Smooth muscle cell (in vitro differentiated cells): ENCODE measurements at regions not wholly inside any gene's neighbourhood (a gene's known extent, or its start where the extent isn't known, plus 50 kb on each side); places are given as distances from the start of the nearest gene placed in this dataset.

Experiments used
- DNase-seq: peaks from one replicate; lab custom pipeline; 2025; ENCODE audit not compliant: unreplicated experiment; lab: John Stamatoyannopoulos, UW
- H2AFZ ChIP-seq: fragments of 200-600 bp; sonication (generic); 2 replicates; pipeline ENCODE4 v1.6.0; 2016; ENCODE audit warnings: antibody characterized with exemption, low read depth, mild to moderate bottlenecking
- H3F3A ChIP-seq: fragments of 200-600 bp; sonication (generic); 2 replicates; pipeline ENCODE4 v1.6.0; 2017; ENCODE audit warnings: antibody characterized with exemption, low read depth
- H3K27ac ChIP-seq: fragments of 200-600 bp; sonication (generic); 2 replicates; pipeline ENCODE4 v1.5.1; 2016; ENCODE audit warnings: low read depth, mild to moderate bottlenecking
- H3K27me3 ChIP-seq: fragments of 200-600 bp; sonication (generic); 2 replicates; pipeline ENCODE4 v1.6.1; 2016; ENCODE audit warnings: low read depth, mild to moderate bottlenecking
- H3K36me3 ChIP-seq: fragments of 200-600 bp; sonication (generic); 2 replicates; pipeline ENCODE4 v1.5.1; 2016; ENCODE audit warnings: low read depth
- H3K4me1 ChIP-seq: fragments of 200-600 bp; sonication (generic); 2 replicates; pipeline ENCODE4 v1.5.1; 2016; ENCODE audit warnings: low read depth
- H3K4me2 ChIP-seq: fragments of 200-600 bp; sonication (generic); 2 replicates; pipeline ENCODE4 v1.6.0; 2016; ENCODE audit warnings: mild to moderate bottlenecking
- H3K4me3 ChIP-seq: fragments of 200-600 bp; sonication (generic); 2 replicates; pipeline ENCODE4 v1.5.1; 2016; ENCODE audit warnings: mild to moderate bottlenecking
- H3K79me2 ChIP-seq: fragments of 200-600 bp; sonication (generic); 2 replicates; pipeline ENCODE4 v1.6.0; 2016; ENCODE audit warnings: low read depth, mild to moderate bottlenecking
- H3K9ac ChIP-seq: fragments of 200-600 bp; sonication (generic); 2 replicates; pipeline ENCODE4 v1.6.0; 2016; ENCODE audit warnings: low read depth
- H3K9me3 ChIP-seq: fragments of 200-600 bp; sonication (generic); replicated peaks from 2 replicates; pipeline ENCODE4 v1.5.1; 2016; ENCODE audit warnings: low read depth
- H4K20me1 ChIP-seq: fragments of 200-600 bp; sonication (generic); 2 replicates; pipeline ENCODE4 v1.6.0; 2016; ENCODE audit warnings: low read depth
- CTCF ChIP-seq: fragments of 200-600 bp; sonication (generic); IDR thresholded peaks from 2 replicates; pipeline ENCODE4 v1.5.1; 2017; ENCODE audit warnings: borderline replicate concordance, mild to moderate bottlenecking, antibody characterized with exemption; ENCODE audit not compliant: insufficient read depth, poor library complexity, severe bottlenecking
- WGBS: methylation state at CpG from one replicate; pipeline ENCODE4 v1.1.7; 2016; ENCODE audit warnings: low lambda C conversion rate; 5-methylcytosine and 5-hydroxymethylcytosine counted together

GRCh38 chr1:240033406-240033805 lies 58.3 kb upstream of the FMN2 start:
- Histone ChIP-seq H3K27me3 (no peaks in the 10 kb centered on the region), H3K9ac (no peak overlapping the region), H3K27ac (no peak overlapping the region), H3K79me2 (no peaks in the 10 kb centered on the region), H3K9me3 (no peaks in the 10 kb centered on the region), H3F3A (no peaks in the 10 kb centered on the region), H2AFZ (no peak overlapping the region), H4K20me1 (no peaks in the 10 kb centered on the region), H3K36me3 (no peaks in the 10 kb centered on the region), H3K4me2 (no peak overlapping the region), H3K4me1 (no peaks in the 10 kb centered on the region), H3K4me3 (no peak overlapping the region)
- WGBS = 84% methylated on average over 3 of the region's 3 CpGs
- no peak for TF ChIP-seq CTCF
- DNase-seq = no peak

- Histone ChIP-seq H3K4me3 (no peak overlapping the region), H3K9me3 (no peaks in the 10 kb centered on the region), H3K4me2 (no peak overlapping the region), H3K9ac (no peak overlapping the region), H3K4me1 (no peaks in the 10 kb centered on the region), H4K20me1 (no peaks in the 10 kb centered on the region), H2AFZ (no peak overlapping the region), H3F3A (no peaks in the 10 kb centered on the region), H3K27me3 (no peaks in the 10 kb centered on the region), H3K27ac (no peak overlapping the region), H3K36me3 (no peaks in the 10 kb centered on the region), H3K79me2 (no peaks in the 10 kb centered on the region)
- 100% methylated on average over 1 of the region's 1 CpG for WGBS
- no peak for DNase-seq
- no peak for TF ChIP-seq CTCF
Observed at GRCh38 chr1:240036526-240036925, 55.2 kb upstream of the FMN2 start.
